HG03571 (cell line): ENCODE measurements at regions not wholly inside any gene's neighbourhood (a gene's known extent, or its start where the extent isn't known, plus 50 kb on each side); places are given as distances from the start of the nearest gene placed in this dataset.
"Not testable (repeated sequence)": the region's sequence is repeated elsewhere in the genome, so short reads cannot be mapped to it uniquely, and the experiment has no call there.

Source experiments
- ATAC-seq: cut with Tn5 transposase; IDR thresholded peaks from one replicate; pipeline ENCODE4 v1.9.1; 2021; ENCODE audit not compliant: unreplicated experiment

- ATAC-seq, result no peak
These were observed 139.3 kb upstream of the ODAD2 start for GRCh38 chr10:28137907-28138880.

DNA sequence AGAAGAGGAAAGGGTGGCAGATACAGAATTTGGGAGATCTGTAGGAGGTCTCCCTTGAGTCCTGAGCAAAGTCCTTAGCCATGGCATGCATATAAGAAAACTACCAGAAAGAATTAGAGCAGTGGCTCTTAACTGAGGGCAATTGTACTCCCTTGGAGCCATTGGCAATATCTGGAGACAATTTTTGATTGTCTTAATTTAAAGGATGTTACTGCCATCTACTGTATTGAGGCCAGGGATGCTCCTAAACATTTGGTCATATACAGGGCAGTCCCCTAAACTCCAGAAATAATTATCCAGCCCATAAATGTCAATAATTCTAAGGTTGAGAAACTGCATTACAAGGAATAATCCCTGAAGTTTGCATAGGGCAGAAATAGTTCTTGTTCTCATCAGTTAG, 136.4 kb upstream of the ODAD2 start:
- no peak for ATAC-seq

DNA sequence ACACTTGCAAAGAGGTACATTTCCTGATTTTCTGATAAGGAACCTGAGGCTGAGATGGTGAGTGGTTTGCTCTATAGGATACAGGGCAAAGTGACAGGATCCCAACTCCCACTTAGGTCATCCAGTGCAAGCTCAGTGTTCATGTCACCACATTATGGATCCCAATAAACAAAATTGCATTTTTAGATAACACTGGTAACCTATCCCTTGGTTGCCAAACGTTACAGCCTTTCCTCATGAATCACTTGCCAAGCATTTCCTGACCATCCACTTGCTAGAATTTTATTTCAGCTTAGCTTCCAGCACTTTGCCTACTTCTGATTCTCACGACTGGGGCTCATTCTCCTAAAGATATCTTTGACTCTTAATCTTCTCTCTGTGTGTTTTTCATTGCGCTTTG, 131.4 kb upstream of the ODAD2 start:
- no peak for ATAC-seq

DNA sequence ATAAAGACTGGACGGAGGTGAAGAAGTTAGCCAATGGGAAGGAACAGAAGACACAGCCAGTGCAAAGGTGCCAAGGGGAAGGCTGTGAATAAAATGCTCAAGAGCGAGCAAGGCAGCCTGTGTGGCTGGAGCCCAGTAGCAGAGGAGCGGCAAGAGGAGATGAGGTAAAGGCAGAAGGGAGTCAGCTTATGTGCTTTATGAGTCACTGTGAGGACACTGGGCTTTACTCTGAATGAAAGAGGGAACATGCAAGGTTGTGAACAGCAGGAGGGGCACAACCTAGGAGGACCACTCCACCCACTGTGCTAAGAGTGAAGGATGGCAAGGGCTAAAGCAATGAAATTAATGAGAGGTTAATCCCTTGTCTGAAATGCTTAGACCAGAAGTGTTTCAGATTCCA, 129.0 kb upstream of the ODAD2 start:
- no peak for ATAC-seq

DNA sequence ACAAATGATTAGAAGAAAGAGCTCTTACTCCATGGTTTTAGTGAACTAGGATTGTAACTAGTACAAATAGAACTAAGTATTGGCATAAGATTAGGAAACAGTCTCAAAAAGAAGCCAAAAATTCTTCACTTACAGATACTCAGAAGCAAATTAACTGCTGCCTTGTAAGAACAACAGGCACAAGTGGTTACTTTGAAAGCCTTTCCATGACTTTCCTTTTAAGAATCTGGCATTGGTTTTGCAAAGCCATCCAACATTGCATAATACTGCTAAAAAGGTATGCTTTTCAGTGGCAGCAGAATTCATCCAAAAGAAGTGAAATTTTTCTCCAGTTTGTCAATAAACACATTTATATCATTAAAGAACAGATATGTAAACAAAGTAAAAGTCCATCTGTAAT, 126.8 kb upstream of the ODAD2 start:
- ATAC-seq, result no peak

DNA sequence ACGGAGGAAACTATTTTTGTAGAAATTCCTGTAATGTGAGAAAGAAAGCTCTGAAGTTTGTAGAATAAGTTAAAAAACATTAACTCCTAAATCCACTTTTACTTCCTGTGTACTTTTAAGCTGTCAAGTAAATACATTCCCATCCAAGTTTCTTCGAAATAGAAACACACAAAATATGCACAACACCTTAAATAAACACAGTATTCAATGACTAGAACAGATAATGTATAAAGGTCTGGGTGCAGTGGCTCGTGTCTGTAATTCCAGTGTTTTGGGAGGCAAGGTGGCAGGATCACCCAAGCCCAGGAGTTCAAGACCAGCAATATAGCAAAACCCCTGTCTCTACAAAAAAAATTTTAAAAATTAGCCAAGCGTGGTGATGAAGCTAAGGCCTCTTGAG, 121.9 kb upstream of the ODAD2 start:
- ATAC-seq, result no peak

DNA sequence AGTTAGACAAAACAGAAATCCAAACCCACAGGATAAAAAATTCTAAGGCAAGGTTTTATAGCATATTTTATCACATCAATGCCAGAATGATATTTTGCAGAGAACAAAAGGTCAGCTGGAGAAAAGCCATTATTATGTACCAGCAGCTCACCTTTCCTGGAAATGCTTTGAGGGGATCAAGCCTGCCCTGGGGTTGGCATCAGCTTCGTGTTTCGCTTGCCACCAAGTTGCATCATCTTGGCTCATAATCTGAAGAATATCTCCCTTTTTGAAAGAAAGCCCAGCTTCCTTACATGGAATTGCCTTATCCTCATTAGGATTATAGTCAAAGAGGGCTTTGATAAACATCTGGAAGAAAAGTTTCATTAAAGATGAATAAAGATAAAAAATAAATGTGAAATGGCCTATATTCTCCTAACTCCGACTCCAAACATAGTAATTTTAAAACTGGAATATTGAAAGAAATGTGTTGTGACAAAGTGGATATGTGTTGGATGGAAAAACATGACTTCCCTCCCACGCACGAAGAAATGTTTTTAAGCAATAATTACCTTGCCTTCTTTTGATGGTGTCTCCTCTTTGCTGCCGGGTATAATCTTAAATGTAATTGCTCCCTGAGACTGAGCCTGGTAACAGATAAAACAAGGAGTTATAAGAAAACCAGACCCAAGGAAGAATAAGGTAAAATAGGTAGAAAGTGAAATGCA, 121.3 kb upstream of the ODAD2 start:
- ATAC-seq, result no peak

- no peak for ATAC-seq
These were observed 120.2 kb upstream of the ODAD2 start for GRCh38 chr10:28118985-28119628.

- no peak for ATAC-seq
These were observed 114.3 kb upstream of the ODAD2 start for GRCh38 chr10:28113202-28113601.

GRCh38 chr10:28111712-28112111, 112.8 kb upstream of the ODAD2 start:
- ATAC-seq, result no peak

GRCh38 chr10:28105561-28105960, 106.7 kb upstream of the ODAD2 start:
- ATAC-seq, result no peak

- no peak for ATAC-seq
These were observed 98.8 kb upstream of the ODAD2 start for GRCh38 chr10:28097633-28098032.

GRCh38 chr10:28095791-28096378, 97.0 kb upstream of the ODAD2 start:
- ATAC-seq, result no peak

GRCh38 chr10:28094121-28094520, 95.2 kb upstream of the ODAD2 start:
- no peak for ATAC-seq

GRCh38 chr10:28091913-28092312, 93.0 kb upstream of the ODAD2 start:
- no peak for ATAC-seq

GRCh38 chr10:28090506-28090905, 91.6 kb upstream of the ODAD2 start:
- no peak for ATAC-seq

DNA sequence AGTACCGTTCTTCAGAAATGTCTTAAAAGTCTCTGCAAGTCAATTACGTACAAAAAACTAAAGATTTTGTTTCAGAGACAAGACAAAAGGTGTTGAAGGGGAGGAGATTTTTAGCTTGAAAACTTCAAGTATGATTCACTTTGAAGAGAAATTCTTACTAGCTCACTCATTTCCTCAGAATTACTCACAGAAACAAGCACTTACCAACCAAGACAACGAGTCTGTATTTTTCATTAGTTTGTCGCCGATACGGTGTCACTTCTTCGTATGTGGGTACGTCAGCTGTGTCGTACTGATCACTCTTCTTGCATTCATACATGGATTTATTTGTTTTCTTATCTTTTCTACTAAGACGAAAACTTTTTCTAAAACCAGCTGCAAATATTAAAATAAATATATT, 90.6 kb upstream of the ODAD2 start:
- ATAC-seq, result no peak

DNA sequence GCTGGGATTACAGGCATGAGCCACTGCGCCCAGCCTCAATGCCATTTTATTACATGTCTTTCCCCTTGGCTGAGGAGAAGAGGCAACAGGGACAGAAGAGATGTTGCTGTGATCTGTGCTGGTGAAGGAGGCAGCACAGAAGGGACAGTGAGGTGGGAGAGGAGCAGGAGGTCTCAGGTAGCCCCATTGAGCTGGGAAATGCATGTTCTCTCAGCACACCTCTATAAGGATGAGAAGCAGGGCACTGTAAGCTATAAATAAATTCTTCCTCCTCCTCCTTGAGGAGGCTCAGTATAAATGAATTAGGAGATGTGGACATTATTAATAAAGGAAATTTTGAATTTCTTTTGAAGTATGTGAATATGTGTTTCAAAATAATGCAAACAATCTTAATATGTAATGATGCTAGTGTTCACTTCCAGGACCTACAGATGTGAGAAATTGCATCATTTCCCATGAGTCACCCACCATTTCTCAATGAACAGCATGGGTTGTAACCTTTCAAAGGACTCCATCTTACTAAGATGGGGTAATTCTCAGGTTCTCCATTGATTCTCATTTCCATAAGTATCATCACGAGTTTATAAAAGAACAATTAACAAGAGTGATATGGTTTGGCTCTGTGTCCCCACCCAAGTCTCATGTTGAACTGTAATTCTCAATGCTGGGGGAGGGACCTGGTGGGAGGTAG, 88.9 kb upstream of the ODAD2 start:
- ATAC-seq, result no peak

DNA sequence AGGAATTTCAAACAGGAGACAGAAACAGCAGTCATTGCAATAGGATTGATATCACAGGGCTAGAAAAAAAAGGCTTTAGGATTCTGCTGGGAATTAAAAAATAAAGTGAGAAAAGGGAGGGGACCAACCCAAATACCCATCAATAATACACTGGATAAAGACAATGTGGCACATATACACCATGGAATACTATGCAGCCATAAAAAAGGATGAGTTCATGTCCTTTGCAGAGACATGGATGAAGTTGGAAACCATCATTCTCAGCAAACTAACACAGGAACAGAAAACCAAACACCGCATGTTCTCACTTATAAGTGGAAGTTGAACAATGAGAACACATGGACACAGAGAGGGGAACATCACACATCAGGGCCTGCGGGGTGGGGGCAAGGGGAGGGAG, 86.9 kb upstream of the ODAD2 start:
- not testable (repeated sequence) for ATAC-seq

GRCh38 chr10:28082885-28083284, 84.0 kb upstream of the ODAD2 start:
- no peak for ATAC-seq

GRCh38 chr10:28082316-28082715, 83.4 kb upstream of the ODAD2 start:
- no peak for ATAC-seq
